Stimulated activated CD8-positive, alpha-beta memory T cell treated with anti-CD3 and anti-CD28 coated beads, Interleukin-12 subunit alpha, Interleukin-12 subunit beta, amount 100 ng/mL, for 24 hours (primary cell): ENCODE measurements at regions not wholly inside any gene's neighbourhood (a gene's known extent, or its start where the extent isn't known, plus 50 kb on each side); places are given as distances from the start of the nearest gene placed in this dataset.

Source experiments
- DNase-seq: peaks from one replicate; pipeline ENCODE4 v3.0.0-alpha.2; 2020; ENCODE audit errors: extremely low read depth

- no peak for DNase-seq
Observed at GRCh38 chr9:20117482-20117881, 328.6 kb upstream of the SLC24A2 start.

GRCh38 chr9:20114974-20115373 lies 326.1 kb upstream of the SLC24A2 start:
- DNase-seq: no peak

- no peak for DNase-seq
Observed at GRCh38 chr9:20112205-20112783, 323.5 kb upstream of the SLC24A2 start.

GRCh38 chr9:20111173-20111843 lies 322.5 kb upstream of the SLC24A2 start:
- no peak for DNase-seq

GRCh38 chr9:20095430-20096092 lies 306.7 kb upstream of the SLC24A2 start:
- DNase-seq: no peak

- DNase-seq: no peak
Observed at GRCh38 chr9:20092561-20092960, 303.7 kb upstream of the SLC24A2 start.

GRCh38 chr9:20087481-20087880 lies 298.6 kb upstream of the SLC24A2 start:
- no peak for DNase-seq

GRCh38 chr9:20085842-20086241 lies 297.0 kb upstream of the SLC24A2 start:
- DNase-seq: no peak

GRCh38 chr9:20084125-20084524 lies 295.3 kb upstream of the SLC24A2 start:
- DNase-seq: no peak

- DNase-seq: no peak
Observed at GRCh38 chr9:20083390-20083789, 294.6 kb upstream of the SLC24A2 start.

GRCh38 chr9:20082831-20083230 lies 294.0 kb upstream of the SLC24A2 start:
- DNase-seq: no peak

GRCh38 chr9:20082406-20082805 lies 293.6 kb upstream of the SLC24A2 start:
- no peak for DNase-seq

GRCh38 chr9:20078246-20078645 lies 289.4 kb upstream of the SLC24A2 start:
- no peak for DNase-seq

- DNase-seq: no peak
Observed at GRCh38 chr9:20074291-20074690, 285.5 kb upstream of the SLC24A2 start.

GRCh38 chr9:20070336-20070735 lies 281.5 kb upstream of the SLC24A2 start:
- DNase-seq: no peak

GRCh38 chr9:20065796-20066700 lies 277.2 kb upstream of the SLC24A2 start:
- no peak for DNase-seq

GRCh38 chr9:20065046-20065445 lies 276.2 kb upstream of the SLC24A2 start:
- no peak for DNase-seq

- no peak for DNase-seq
Observed at GRCh38 chr9:20054734-20055133, 265.9 kb upstream of the SLC24A2 start.

- DNase-seq: no peak
Observed at GRCh38 chr9:20048985-20049384, 260.1 kb upstream of the SLC24A2 start.

GRCh38 chr9:20048437-20048836 lies 259.6 kb upstream of the SLC24A2 start:
- no peak for DNase-seq

GRCh38 chr9:20044686-20045085 lies 255.8 kb upstream of the SLC24A2 start:
- no peak for DNase-seq

- no peak for DNase-seq
Observed at GRCh38 chr9:20043461-20043860, 254.6 kb upstream of the SLC24A2 start.
